ENCODE measurements at regions not wholly inside any gene's neighbourhood (a gene's known extent, or its start where the extent isn't known, plus 50 kb on each side); places are given as distances from the start of the nearest gene placed in this dataset.

DNA sequence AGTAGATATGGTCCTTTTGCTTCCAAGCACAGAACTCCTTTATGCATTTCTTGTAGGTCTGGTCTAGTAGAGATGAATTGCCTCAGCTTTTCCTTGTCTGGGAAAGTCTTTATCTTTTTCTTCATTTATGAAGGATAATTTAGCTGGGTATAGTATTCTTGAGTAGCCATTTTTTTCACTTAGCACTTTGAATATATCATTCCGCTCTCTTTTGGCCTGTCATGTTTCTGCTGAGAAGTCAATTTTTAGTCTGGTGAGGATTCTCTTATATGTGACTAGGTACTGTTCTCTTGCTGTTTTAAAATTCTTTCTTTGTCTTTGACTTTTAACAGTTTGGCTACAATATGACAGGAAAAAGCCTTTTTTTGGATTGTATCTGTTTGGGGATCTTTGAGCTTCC lies 68.6 kb upstream of the IMMP2L start:
- H2AFZ ChIP-seq (ENCODE audit: low read length): no peak overlapping the region
- no peak overlapping the region for H2BK20ac ChIP-seq (ENCODE audit: low read depth, low read length, poor library complexity, severe bottlenecking)
- WGBS (ENCODE audit: extremely low coverage, insufficient read length, low lambda C conversion rate): no CpG with 5 or more reads among the region's 1 CpG
- Mint-ChIP-seq H3K27ac (no peak overlapping the region), H3K9me3 (peaks cover 23% of the 10 kb centered on the region in 2 experiments), H3K4me3 (no peak overlapping the region), H3K4me1 (no peaks in the 10 kb centered on the region), H3K36me3 (ENCODE audit: insufficient read depth in 1 of 3, low read depth in 3 of 3) (peaks cover 0 to 15% (median 2%) of the 10 kb centered on the region in 3 experiments; a peak in 4 of 7 replicates), H3K27me3 (ENCODE audit: low read depth) (peaks cover 79% of the 10 kb centered on the region)
- H3K79me2 ChIP-seq (ENCODE audit: insufficient read depth, low read length): no peaks in the 10 kb centered on the region
- H3K4me1 ChIP-seq (ENCODE audit: insufficient read depth, low read length): no peaks in the 10 kb centered on the region
- no peak overlapping the region for H3K9ac ChIP-seq (ENCODE audit: extremely low read depth, insufficient read length, low read length)
- H2AK5ac ChIP-seq (ENCODE audit: insufficient read length, low read length): no peak overlapping the region
- no peak overlapping the region for H3K23ac ChIP-seq (ENCODE audit: insufficient read length, low read depth, low read length)
- no peak for TF ChIP-seq CTCF (conservative IDR thresholded peaks at IDR 0.05)
- H4K5ac ChIP-seq (ENCODE audit: insufficient read length, low read depth, low read length): no peak overlapping the region
- no peaks in the 10 kb centered on the region for H3K79me1 ChIP-seq (ENCODE audit: insufficient read depth, low read depth, low read length, poor library complexity, severe bottlenecking)
- no peak overlapping the region for H2BK120ac ChIP-seq (ENCODE audit: low read depth, low read length, poor library complexity, severe bottlenecking)
- no peaks in the 10 kb centered on the region for H3K23me2 ChIP-seq (ENCODE audit: insufficient read length, low read depth, low read length, poor library complexity, severe bottlenecking)
- no peak overlapping the region for H3K14ac ChIP-seq (ENCODE audit: insufficient read depth, low read length)
- H2BK5ac ChIP-seq (ENCODE audit: insufficient read length, low read length): no peak overlapping the region
- H3K27me3 ChIP-seq (ENCODE audit: insufficient read depth, low read length): peaks cover 23% of the 10 kb centered on the region; the same call in 1 of the 2 replicates
- no peak overlapping the region for H4K8ac ChIP-seq (replicated peaks; ENCODE audit: insufficient read length, low read depth, low read length)
- H3K4ac ChIP-seq (ENCODE audit: low read depth, low read length): no peak overlapping the region
- H4K20me1 ChIP-seq (ENCODE audit: control insufficient read depth, insufficient read depth, insufficient read length): no peaks in the 10 kb centered on the region
- no peak overlapping the region for H3K18ac ChIP-seq (ENCODE audit: insufficient read length, low read depth, low read length)
- no peak overlapping the region for H3K4me2 ChIP-seq (ENCODE audit: insufficient read depth, insufficient read length, low read length)
- no peak overlapping the region for H3K27ac ChIP-seq (ENCODE audit: insufficient read length, low read depth, low read length)
- H3K9me3 ChIP-seq (ENCODE audit: control insufficient read depth, low read depth, low read length): no peaks in the 10 kb centered on the region
- DNase-seq: no peak
- H3T11ph ChIP-seq (ENCODE audit: low read length): no peak overlapping the region
- no peak overlapping the region for H2BK15ac ChIP-seq (ENCODE audit: low read depth, low read length)
- no peak overlapping the region for H2BK12ac ChIP-seq (ENCODE audit: insufficient read length, low read depth, low read length)
- H4K91ac ChIP-seq (ENCODE audit: insufficient read length, low read depth, low read length): no peak overlapping the region
- H3K56ac ChIP-seq (ENCODE audit: insufficient read length, low read depth, low read length): no peak overlapping the region
